SK-N-SH (cell line): ENCODE measurements at regions not wholly inside any gene's neighbourhood (a gene's known extent, or its start where the extent isn't known, plus 50 kb on each side); places are given as distances from the start of the nearest gene placed in this dataset.

ENCODE experiments used
- CTCF ChIA-PET: fragments of 300-600, 350-600 bp; formaldehyde crosslinking; extraction: SDS; loops from one replicate; lab custom pipeline; 2021; lab: Yijun Ruan, JAX
- POLR2A ChIA-PET: fragments of 350-600 bp; sonication (Branson Sonifier 250); formaldehyde crosslinking; extraction: SDS; loops from one replicate; lab custom pipeline; 2020; ENCODE audit warnings: antibody characterized with exemption, inconsistent platforms; lab: Yijun Ruan, JAX
- DNase-seq: peaks from one replicate; pipeline ENCODE4 v3.0.0; 2012
- H2AFZ ChIP-seq: fragments of 200-600 bp; sonication (generic); 2 replicates; pipeline ENCODE4 v1.8.1; 2016; ENCODE audit warnings: antibody characterized with exemption, mild to moderate bottlenecking, low read depth
- H3F3A ChIP-seq: fragments of 200-600 bp; sonication (generic); replicated peaks from 2 replicates; pipeline ENCODE3; 2016; ENCODE audit warnings: antibody characterized with exemption, mild to moderate bottlenecking; ENCODE audit not compliant: insufficient read depth
- H3K27ac ChIP-seq, 2 experiments: fragments of 200-500 bp in 1 of 2; fragments of 200-600 bp in 1 of 2; sonication (Bioruptor generic) in 1 of 2; sonication (generic), shearing (Covaris generic) in 1 of 2; 2 replicates each; pipeline versions ENCODE4 v1.5.1 to v1.6.1; 2014 to 2016; ENCODE audit warnings: low read depth in 2 of 2, inconsistent platforms in 1 of 2, low read length in 1 of 2, mild to moderate bottlenecking in 1 of 2, mixed read lengths in 1 of 2
- H3K27me3 ChIP-seq: fragments of 200-600 bp; sonication (generic), shearing (Covaris generic); 2 replicates; pipeline ENCODE4 v1.6.1; 2016; ENCODE audit warnings: mixed run types; ENCODE audit not compliant: insufficient read depth
- H3K36me3 ChIP-seq, 2 experiments: fragments of 200-500 bp in 1 of 2; fragments of 200-600 bp in 1 of 2; sonication (Bioruptor generic) in 1 of 2; sonication (generic) in 1 of 2; replicated peaks in 1 of 2; 2 replicates each; pipeline versions ENCODE3 to v1.5.1; 2014 to 2016; ENCODE audit warnings: low read length in 1 of 2, mild to moderate bottlenecking in 1 of 2; ENCODE audit not compliant: insufficient read depth in 2 of 2, control insufficient read depth in 1 of 2
- H3K4me1 ChIP-seq, 2 experiments: fragments of 200-500 bp in 1 of 2; fragments of 200-600 bp in 1 of 2; sonication (Bioruptor generic) in 1 of 2; sonication (generic), shearing (Covaris generic) in 1 of 2; 2 replicates each; pipeline versions ENCODE4 v1.5.1 to v1.6.1; 2014 to 2016; ENCODE audit warnings: low read depth in 1 of 2, low read length in 1 of 2, mixed run types in 1 of 2; ENCODE audit not compliant: insufficient read depth in 2 of 2, control insufficient read depth in 1 of 2
- H3K4me2 ChIP-seq: fragments of 200-600 bp; sonication (generic), shearing (Covaris generic); 2 replicates; pipeline ENCODE4 v1.6.1; 2017; ENCODE audit warnings: mixed run types
- H3K4me3 ChIP-seq, 2 experiments: fragments of 200-500 bp in 1 of 2; fragments of 200-600 bp in 1 of 2; sonication (Bioruptor generic) in 1 of 2; sonication (generic), shearing (Covaris generic) in 1 of 2; 2 replicates each; pipeline versions ENCODE4 v1.5.1 to v1.8.1; 2014 to 2016; ENCODE audit warnings: low read depth in 2 of 2, inconsistent platforms in 1 of 2, low read length in 1 of 2, mild to moderate bottlenecking in 1 of 2, mixed read lengths in 1 of 2, moderate library complexity in 1 of 2
- H3K79me2 ChIP-seq: fragments of 200-600 bp; sonication (generic); 2 replicates; pipeline ENCODE4 v1.8.1; 2017; ENCODE audit warnings: mild to moderate bottlenecking; ENCODE audit not compliant: insufficient read depth
- H3K9ac ChIP-seq: fragments of 200-600 bp; sonication (generic); 2 replicates; pipeline ENCODE4 v1.6.1; 2017; ENCODE audit warnings: mixed run types
- H3K9me2 ChIP-seq: fragments of 200-600 bp; sonication (generic); 2 replicates; pipeline ENCODE4 v1.6.1; 2017; ENCODE audit warnings: mixed run types
- H3K9me3 ChIP-seq: fragments of 200-600 bp; sonication (generic); 2 replicates; pipeline ENCODE4 v1.6.1; 2017; ENCODE audit warnings: mixed run types, mild to moderate bottlenecking, moderate library complexity
- H4K20me1 ChIP-seq: fragments of 200-600 bp; sonication (generic); 2 replicates; pipeline ENCODE4 v1.6.1; 2017; ENCODE audit warnings: mild to moderate bottlenecking, mixed run types; ENCODE audit not compliant: insufficient read depth
- ELF1 ChIP-seq: IDR thresholded peaks from 2 replicates; pipeline ENCODE4 v1.4.0; 2012
- EP300 ChIP-seq, 2 experiments: IDR thresholded peaks; 2 replicates each; pipeline versions ENCODE4 v1.4.0 to v1.6.1; 2012; ENCODE audit warnings: borderline replicate concordance in 1 of 2, low read depth in 1 of 2, low read length in 1 of 2
- EZH2phosphoT487 ChIP-seq: fragments of 200-600 bp; sonication (generic); IDR thresholded peaks from 2 replicates; pipeline ENCODE4 v1.6.1; 2017; ENCODE audit warnings: low read depth, mixed run types, mild to moderate bottlenecking, antibody characterized with exemption, moderate library complexity, borderline replicate concordance
- FOXJ3 ChIP-seq: sonication (generic); formaldehyde crosslinking; IDR thresholded peaks from 2 replicates; pipeline ENCODE4 v1.5.1; 2020; ENCODE audit warnings: mild to moderate bottlenecking, missing genetic modification reagents
- FOXM1 ChIP-seq: IDR thresholded peaks from 2 replicates; pipeline ENCODE4 v1.4.0; 2012; ENCODE audit warnings: low read depth, mild to moderate bottlenecking
- GABPA ChIP-seq: IDR thresholded peaks from 2 replicates; pipeline ENCODE4 v1.4.0; 2012; ENCODE audit warnings: low read depth, mild to moderate bottlenecking
- GATA2 ChIP-seq: sonication (generic); formaldehyde crosslinking; IDR thresholded peaks from 2 replicates; pipeline ENCODE4 v1.5.0; 2020; ENCODE audit warnings: mild to moderate bottlenecking, missing genetic modification reagents
- IRF3 ChIP-seq: fragments of 150-350 bp; IDR thresholded peaks from 2 replicates; pipeline ENCODE4 v1.6.1; 2016; ENCODE audit warnings: mild to moderate bottlenecking, low read depth, low read length
- JUND ChIP-seq: IDR thresholded peaks from 2 replicates; pipeline ENCODE4 v1.4.0; 2012
- MAX ChIP-seq: IDR thresholded peaks from 2 replicates; pipeline ENCODE4 v1.4.0; 2012; ENCODE audit warnings: low read depth
- MXI1 ChIP-seq: IDR thresholded peaks from 2 replicates; pipeline ENCODE4 v1.6.1; 2012; ENCODE audit warnings: mild to moderate bottlenecking, low read depth, low read length, improper control_type of control experiment
- NFIC ChIP-seq: IDR thresholded peaks from 2 replicates; pipeline ENCODE4 v1.4.0; 2012; ENCODE audit warnings: borderline replicate concordance
- NRF1 ChIP-seq: IDR thresholded peaks from 2 replicates; pipeline ENCODE4 v1.6.1; 2012; ENCODE audit warnings: low read depth, mild to moderate bottlenecking, low read length
- PBX3 ChIP-seq: IDR thresholded peaks from 2 replicates; pipeline ENCODE4; 2012
- POLR2AphosphoS5 ChIP-seq: IDR thresholded peaks from 2 replicates; pipeline ENCODE4 v1.6.1; 2012; ENCODE audit warnings: low read depth, low read length
- RFX5 ChIP-seq: IDR thresholded peaks from 2 replicates; pipeline ENCODE4 v1.6.1; 2012; ENCODE audit warnings: mild to moderate bottlenecking, improper control_type of control experiment, low read length
- RXRA ChIP-seq: IDR thresholded peaks from 2 replicates; pipeline ENCODE4 v1.4.0; 2012; ENCODE audit warnings: low read depth, mild to moderate bottlenecking, borderline replicate concordance
- SMC3 ChIP-seq: IDR thresholded peaks from 2 replicates; pipeline ENCODE4 v1.6.1; 2012; ENCODE audit warnings: low read depth, low read length, improper control_type of control experiment
- TAF1 ChIP-seq: IDR thresholded peaks from 2 replicates; pipeline ENCODE4 v1.6.1; 2012; ENCODE audit warnings: low read depth, mild to moderate bottlenecking, low read length, moderate library complexity, borderline replicate concordance
- USF2 ChIP-seq: fragments of 150-350 bp; IDR thresholded peaks from 2 replicates; pipeline ENCODE4 v1.6.1; 2017; ENCODE audit warnings: antibody characterized with exemption, low read length, low read depth, borderline replicate concordance
- YY1 ChIP-seq: IDR thresholded peaks from 2 replicates; pipeline ENCODE4 v1.4.0; 2012; ENCODE audit warnings: low read depth, mild to moderate bottlenecking
- WGBS: methylation state at CpG from one replicate; pipeline ENCODE4 v1.1.6; 2017; ENCODE audit warnings: low lambda C conversion rate; 5-methylcytosine and 5-hydroxymethylcytosine counted together

- TF ChIP-seq IRF3, result no peak
These were observed 105.7 kb upstream of the LUZP2 start (continued) for GRCh38 chr11:24391167-24391566.

GRCh38 chr11:24400059-24400665, 96.7 kb upstream of the LUZP2 start:
- no peaks in the 10 kb centered on the region for H3K36me3 ChIP-seq
- 66% methylated on average over 10 of the region's 10 CpGs for WGBS
- POLR2A ChIA-PET, result no interaction called here

GRCh38 chr11:24406389-24406788, 90.5 kb upstream of the LUZP2 start:
- no peaks in the 10 kb centered on the region for H3K27me3 ChIP-seq
- H3K4me2 ChIP-seq, result no peak overlapping the region
- H3K9ac ChIP-seq, result no peak overlapping the region
- WGBS, result 73% methylated on average over 6 of the region's 6 CpGs
- H4K20me1 ChIP-seq, result no peaks in the 10 kb centered on the region
- no peaks in the 10 kb centered on the region for H3K4me1 ChIP-seq
- ChIA-PET CTCF (interaction anchor here (0.7 kb wide), 1 partner anchor 1293 kb away, joined by 3 read pairs; no protein-coding TSS in a partner anchor), POLR2A (no interaction called here)
- no peak overlapping the region for H3K27ac ChIP-seq
- H3K79me2 ChIP-seq, result no peaks in the 10 kb centered on the region
- no peak for DNase-seq
- no peak overlapping the region for H2AFZ ChIP-seq
- no peak overlapping the region for H3K4me3 ChIP-seq
- H3K36me3 ChIP-seq, result no peaks in the 10 kb centered on the region
- H3F3A ChIP-seq, result no peaks in the 10 kb centered on the region
- no peaks in the 10 kb centered on the region for H3K9me3 ChIP-seq
- H3K9me2 ChIP-seq, result no peaks in the 10 kb centered on the region
- no peak for TF ChIP-seq USF2
- TF ChIP-seq SMC3, result no peak
- no peak for TF ChIP-seq ELF1
- no peak for TF ChIP-seq TAF1
- TF ChIP-seq EP300 (IDR thresholded peaks at IDR 0.05; ENCODE audit: borderline replicate concordance in 1 of 2, low read depth in 1 of 2, low read length in 1 of 2), result no peak
- no peak for TF ChIP-seq NFIC
- no peak for TF ChIP-seq MAX
- no peak for TF ChIP-seq JUND
- TF ChIP-seq MXI1, result no peak
- TF ChIP-seq FOXM1, result no peak
- no peak for TF ChIP-seq FOXJ3 (CRISPR knock-in tag)
- TF ChIP-seq NRF1, result no peak
- TF ChIP-seq RXRA, result no peak
- no peak for TF ChIP-seq GATA2 (CRISPR knock-in tag)
- no peak for TF ChIP-seq IRF3
- TF ChIP-seq YY1, result no peak
- no peak for TF ChIP-seq EZH2phosphoT487

More at GRCh38 chr11:24400059-24400665, 96.7 kb upstream of the LUZP2 start:
- H3K79me2 ChIP-seq, result no peaks in the 10 kb centered on the region
- no peaks in the 10 kb centered on the region for H4K20me1 ChIP-seq
- no peak overlapping the region for H2AFZ ChIP-seq
- H3K4me2 ChIP-seq, result no peak overlapping the region
- CTCF ChIA-PET, result interaction anchor here (1.1 kb wide), 1 partner anchor 723 kb away, joined by 3 read pairs; no protein-coding TSS in a partner anchor
- no peak overlapping the region for H3K27ac ChIP-seq
- no peak overlapping the region for H3K9ac ChIP-seq
- no peaks in the 10 kb centered on the region for H3K27me3 ChIP-seq
- no peak for DNase-seq
- no peak for TF ChIP-seq POLR2AphosphoS5
- TF ChIP-seq PBX3, result no peak
- TF ChIP-seq TAF1, result no peak
- TF ChIP-seq FOXM1, result no peak
- TF ChIP-seq RXRA, result no peak
- TF ChIP-seq FOXJ3 (CRISPR knock-in tag), result no peak
- no peak for TF ChIP-seq MXI1
- TF ChIP-seq RFX5, result no peak
- no peak for TF ChIP-seq GABPA
- TF ChIP-seq GATA2 (CRISPR knock-in tag), result no peak
- H3K4me1 ChIP-seq, result no peaks in the 10 kb centered on the region
- no peak overlapping the region for H3K4me3 ChIP-seq
- H3K9me3 ChIP-seq, result no peaks in the 10 kb centered on the region
- no peaks in the 10 kb centered on the region for H3F3A ChIP-seq
- no peaks in the 10 kb centered on the region for H3K9me2 ChIP-seq
